ENCODE measurements at regions not wholly inside any gene's neighbourhood (a gene's known extent, or its start where the extent isn't known, plus 50 kb on each side); places are given as distances from the start of the nearest gene placed in this dataset.

GRCh38 chr11:112828421-112828820, 132.8 kb upstream of the NCAM1 start:
- no peaks in the 10 kb centered on the region for H3K36me3 Mint-ChIP-seq (ENCODE audit: low read depth)
- no peaks in the 10 kb centered on the region for H3K9me3 Mint-ChIP-seq
- peaks cover 9% of the 10 kb centered on the region for H3K27me3 Mint-ChIP-seq
- no peak overlapping the region for H3K27ac Mint-ChIP-seq
- no peak overlapping the region for H3K4me3 Mint-ChIP-seq
- no peaks in the 10 kb centered on the region for H3K4me1 Mint-ChIP-seq (ENCODE audit: low read depth)

- Mint-ChIP-seq H3K36me3 (ENCODE audit: low read depth) (no peaks in the 10 kb centered on the region), H3K27me3 (peaks cover 9% of the 10 kb centered on the region), H3K4me3 (no peak overlapping the region), H3K9me3 (no peaks in the 10 kb centered on the region), H3K27ac (no peak overlapping the region), H3K4me1 (ENCODE audit: low read depth) (no peaks in the 10 kb centered on the region)
Observed at GRCh38 chr11:112829971-112830654, 131.1 kb upstream of the NCAM1 start.

GRCh38 chr11:112831041-112831440, 130.2 kb upstream of the NCAM1 start:
- no peaks in the 10 kb centered on the region for H3K9me3 Mint-ChIP-seq
- peaks cover 9% of the 10 kb centered on the region for H3K27me3 Mint-ChIP-seq
- no peaks in the 10 kb centered on the region for H3K4me1 Mint-ChIP-seq (ENCODE audit: low read depth)
- H3K27ac Mint-ChIP-seq, result no peak overlapping the region
- no peaks in the 10 kb centered on the region for H3K36me3 Mint-ChIP-seq (ENCODE audit: low read depth)
- H3K4me3 Mint-ChIP-seq, result no peak overlapping the region

GRCh38 chr11:112831969-112832766, 129.1 kb upstream of the NCAM1 start:
- no peaks in the 10 kb centered on the region for H3K9me3 Mint-ChIP-seq
- H3K36me3 Mint-ChIP-seq (ENCODE audit: low read depth), result no peaks in the 10 kb centered on the region
- H3K27me3 Mint-ChIP-seq, result peaks cover 9% of the 10 kb centered on the region
- H3K4me3 Mint-ChIP-seq, result no peak overlapping the region
- no peaks in the 10 kb centered on the region for H3K4me1 Mint-ChIP-seq (ENCODE audit: low read depth)
- H3K27ac Mint-ChIP-seq, result no peak overlapping the region

GRCh38 chr11:112834277-112834755, 126.9 kb upstream of the NCAM1 start:
- Mint-ChIP-seq H3K9me3 (no peaks in the 10 kb centered on the region), H3K27ac (no peak overlapping the region), H3K36me3 (ENCODE audit: low read depth) (no peaks in the 10 kb centered on the region), H3K27me3 (peaks cover 4% of the 10 kb centered on the region), H3K4me1 (ENCODE audit: low read depth) (no peaks in the 10 kb centered on the region), H3K4me3 (no peak overlapping the region)

- Mint-ChIP-seq H3K9me3 (no peaks in the 10 kb centered on the region), H3K27ac (no peak overlapping the region), H3K27me3 (peaks cover 4% of the 10 kb centered on the region), H3K4me1 (ENCODE audit: low read depth) (no peaks in the 10 kb centered on the region), H3K36me3 (ENCODE audit: low read depth) (no peaks in the 10 kb centered on the region), H3K4me3 (no peak overlapping the region)
Observed at GRCh38 chr11:112835591-112836255, 125.5 kb upstream of the NCAM1 start.

GRCh38 chr11:112836256-112836602, 125.0 kb upstream of the NCAM1 start:
- Mint-ChIP-seq H3K27ac (no peak overlapping the region), H3K27me3 (peaks cover 4% of the 10 kb centered on the region), H3K4me3 (no peak overlapping the region), H3K9me3 (no peaks in the 10 kb centered on the region), H3K36me3 (ENCODE audit: low read depth) (no peaks in the 10 kb centered on the region), H3K4me1 (ENCODE audit: low read depth) (no peaks in the 10 kb centered on the region)

GRCh38 chr11:112837162-112837826, 123.9 kb upstream of the NCAM1 start:
- no peak overlapping the region for H3K4me3 Mint-ChIP-seq
- H3K27me3 Mint-ChIP-seq, result peaks cover 4% of the 10 kb centered on the region
- H3K36me3 Mint-ChIP-seq (ENCODE audit: low read depth), result no peaks in the 10 kb centered on the region
- H3K4me1 Mint-ChIP-seq (ENCODE audit: low read depth), result no peaks in the 10 kb centered on the region
- no peaks in the 10 kb centered on the region for H3K9me3 Mint-ChIP-seq
- H3K27ac Mint-ChIP-seq, result no peak overlapping the region

GRCh38 chr11:112839051-112839450, 122.2 kb upstream of the NCAM1 start:
- H3K27me3 Mint-ChIP-seq, result no peaks in the 10 kb centered on the region

GRCh38 chr11:112841729-112842128, 119.5 kb upstream of the NCAM1 start:
- Mint-ChIP-seq H3K27ac (no peak overlapping the region), H3K9me3 (no peaks in the 10 kb centered on the region), H3K36me3 (ENCODE audit: low read depth) (no peaks in the 10 kb centered on the region), H3K27me3 (no peaks in the 10 kb centered on the region), H3K4me3 (no peak overlapping the region), H3K4me1 (ENCODE audit: low read depth) (no peaks in the 10 kb centered on the region)

More at GRCh38 chr11:112839051-112839450, 122.2 kb upstream of the NCAM1 start:
- no peak overlapping the region for H3K27ac Mint-ChIP-seq
- no peak overlapping the region for H3K4me3 Mint-ChIP-seq
- H3K9me3 Mint-ChIP-seq, result no peaks in the 10 kb centered on the region
- H3K4me1 Mint-ChIP-seq (ENCODE audit: low read depth), result no peaks in the 10 kb centered on the region
- H3K36me3 Mint-ChIP-seq (ENCODE audit: low read depth), result no peaks in the 10 kb centered on the region

GRCh38 chr11:112842151-112842550, 119.1 kb upstream of the NCAM1 start:
- Mint-ChIP-seq H3K4me3 (no peak overlapping the region), H3K9me3 (no peaks in the 10 kb centered on the region), H3K27ac (no peak overlapping the region), H3K36me3 (ENCODE audit: low read depth) (no peaks in the 10 kb centered on the region), H3K4me1 (ENCODE audit: low read depth) (no peaks in the 10 kb centered on the region), H3K27me3 (no peaks in the 10 kb centered on the region)

GRCh38 chr11:112844517-112844916, 116.7 kb upstream of the NCAM1 start:
- H3K4me3 Mint-ChIP-seq, result no peak overlapping the region

GRCh38 chr11:112847568-112847967, 113.7 kb upstream of the NCAM1 start:
- Mint-ChIP-seq H3K4me3 (no peak overlapping the region), H3K4me1 (ENCODE audit: low read depth) (no peaks in the 10 kb centered on the region), H3K9me3 (peaks cover 3% of the 10 kb centered on the region), H3K27me3 (peaks cover 11% of the 10 kb centered on the region), H3K27ac (no peak overlapping the region), H3K36me3 (ENCODE audit: low read depth) (no peaks in the 10 kb centered on the region)

More at GRCh38 chr11:112844517-112844916, 116.7 kb upstream of the NCAM1 start:
- Mint-ChIP-seq H3K27me3 (no peaks in the 10 kb centered on the region), H3K36me3 (ENCODE audit: low read depth) (no peaks in the 10 kb centered on the region), H3K4me1 (ENCODE audit: low read depth) (no peaks in the 10 kb centered on the region), H3K27ac (no peak overlapping the region), H3K9me3 (peaks cover 3% of the 10 kb centered on the region)

- Mint-ChIP-seq H3K4me1 (ENCODE audit: low read depth) (no peaks in the 10 kb centered on the region), H3K36me3 (ENCODE audit: low read depth) (no peaks in the 10 kb centered on the region), H3K9me3 (peaks cover 3% of the 10 kb centered on the region), H3K27ac (no peak overlapping the region), H3K4me3 (no peak overlapping the region), H3K27me3 (peaks cover 11% of the 10 kb centered on the region)
Observed at GRCh38 chr11:112852143-112852866, 108.9 kb upstream of the NCAM1 start.
